Mucosa of descending colon (tissue), 3 donors: ENCODE measurements at regions not wholly inside any gene's neighbourhood (a gene's known extent, or its start where the extent isn't known, plus 50 kb on each side); places are given as distances from the start of the nearest gene placed in this dataset.

Experiments used
- ATAC-seq: fragments of 200-7000 bp; cut with Tn5 transposase; one replicate; pipeline ENCODE4 v1.9.1; 2020; ENCODE audit warnings: mild to moderate bottlenecking, moderate library complexity
- DNase-seq, 3 donors: peaks; one replicate each; pipeline ENCODE4 v3.0.0-alpha.2; 2020
- H3K36me3 ChIP-seq: fragments of 200-600 bp; one replicate; pipeline ENCODE4 v1.8.0; 2021; ENCODE audit warnings: low read depth, mild to moderate bottlenecking
- H3K4me1 ChIP-seq: fragments of 200-600 bp; one replicate; pipeline ENCODE4 v1.8.0; 2021; ENCODE audit warnings: low read depth, mild to moderate bottlenecking
- H3K4me3 ChIP-seq: fragments of 200-600 bp; one replicate; pipeline ENCODE4 v1.8.0; 2021; ENCODE audit warnings: mild to moderate bottlenecking
- H3K9me3 ChIP-seq: fragments of 200-600 bp; one replicate; pipeline ENCODE4 v1.8.0; 2021; ENCODE audit warnings: mild to moderate bottlenecking
- intact Hi-C, 2 donors: fragments of 100-400 bp; cut with DNase I in 1 of 2; cut with micrococcal nuclease in 1 of 2; formaldehyde crosslinking; loops; one replicate each; pipeline versions ENCODE4 v1.11.0 to v1.11.1; 2022; cut with DNase I, micrococcal nuclease
- TF ChIP-seq, protein P1 (sequence below): fragments of 200-600 bp; IDR thresholded peaks from one replicate; pipeline ENCODE4 v1.8.0; 2022; ENCODE audit warnings: antibody characterized with exemption, mild to moderate bottlenecking
- donor health status: DM: no; HTN: no; CAD: no; lungs with moderate emphysema.
- donor health status: DM: no; HTN: no; CAD: no.
- donor health status: DM: no; HTN: yes; CAD: no.

DNA sequence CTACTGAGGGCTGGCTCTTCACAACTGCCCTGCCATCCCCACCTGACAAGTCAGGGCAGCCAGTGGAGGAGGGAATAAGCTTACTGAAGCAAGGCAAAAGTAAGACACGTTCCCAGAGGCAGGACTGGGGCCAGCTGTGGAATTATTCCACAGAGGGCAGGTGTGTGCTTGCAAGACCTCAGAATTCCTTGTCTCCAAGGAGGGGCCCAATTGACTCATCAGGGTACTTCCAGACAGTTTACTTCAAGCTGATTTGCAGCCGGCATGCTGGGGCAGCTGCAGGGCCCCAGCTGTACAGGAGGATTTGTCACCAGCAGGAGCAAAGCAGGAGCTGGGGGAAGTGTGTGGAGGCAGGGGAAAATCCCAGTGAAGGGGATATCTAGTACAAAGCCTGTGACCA lies 167.5 kb upstream of the CAMK1G start:
- DNase-seq: no peak
- H3K36me3 ChIP-seq: no peaks in the 10 kb centered on the region
- H3K9me3 ChIP-seq: no peaks in the 10 kb centered on the region
- TF ChIP-seq, protein P1, sequence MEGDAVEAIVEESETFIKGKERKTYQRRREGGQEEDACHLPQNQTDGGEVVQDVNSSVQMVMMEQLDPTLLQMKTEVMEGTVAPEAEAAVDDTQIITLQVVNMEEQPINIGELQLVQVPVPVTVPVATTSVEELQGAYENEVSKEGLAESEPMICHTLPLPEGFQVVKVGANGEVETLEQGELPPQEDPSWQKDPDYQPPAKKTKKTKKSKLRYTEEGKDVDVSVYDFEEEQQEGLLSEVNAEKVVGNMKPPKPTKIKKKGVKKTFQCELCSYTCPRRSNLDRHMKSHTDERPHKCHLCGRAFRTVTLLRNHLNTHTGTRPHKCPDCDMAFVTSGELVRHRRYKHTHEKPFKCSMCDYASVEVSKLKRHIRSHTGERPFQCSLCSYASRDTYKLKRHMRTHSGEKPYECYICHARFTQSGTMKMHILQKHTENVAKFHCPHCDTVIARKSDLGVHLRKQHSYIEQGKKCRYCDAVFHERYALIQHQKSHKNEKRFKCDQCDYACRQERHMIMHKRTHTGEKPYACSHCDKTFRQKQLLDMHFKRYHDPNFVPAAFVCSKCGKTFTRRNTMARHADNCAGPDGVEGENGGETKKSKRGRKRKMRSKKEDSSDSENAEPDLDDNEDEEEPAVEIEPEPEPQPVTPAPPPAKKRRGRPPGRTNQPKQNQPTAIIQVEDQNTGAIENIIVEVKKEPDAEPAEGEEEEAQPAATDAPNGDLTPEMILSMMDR: no peak
- no peak overlapping the region for H3K4me3 ChIP-seq
- H3K4me1 ChIP-seq: no peaks in the 10 kb centered on the region
- intact Hi-C loops: no loop called here
- no peak for ATAC-seq

DNA sequence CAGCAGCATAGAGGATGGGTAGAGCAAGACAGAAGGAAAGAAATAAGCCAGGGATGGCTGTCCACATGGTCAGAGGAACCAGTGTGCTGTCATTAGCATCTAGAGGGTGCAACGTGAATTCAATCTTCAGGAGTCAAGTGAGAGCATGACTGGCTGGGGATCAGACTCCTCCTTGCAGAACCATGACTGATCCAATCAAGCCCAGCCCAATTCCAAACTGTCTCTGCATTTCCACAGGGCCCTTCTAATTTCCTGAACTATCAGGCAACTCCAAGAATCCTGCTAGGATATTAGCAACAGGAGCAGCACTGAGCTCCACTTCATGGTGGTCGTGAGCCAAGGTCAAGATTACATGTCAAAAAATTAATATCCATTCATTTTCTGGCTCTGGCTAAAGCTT lies 166.8 kb upstream of the CAMK1G start:
- TF ChIP-seq, protein P1: no peak
- Histone ChIP-seq H3K9me3 (no peaks in the 10 kb centered on the region), H3K4me1 (no peaks in the 10 kb centered on the region), H3K4me3 (no peak overlapping the region), H3K36me3 (no peaks in the 10 kb centered on the region)
- DNase-seq: no peak
- no peak for ATAC-seq
- intact Hi-C loops: no loop called here

DNA sequence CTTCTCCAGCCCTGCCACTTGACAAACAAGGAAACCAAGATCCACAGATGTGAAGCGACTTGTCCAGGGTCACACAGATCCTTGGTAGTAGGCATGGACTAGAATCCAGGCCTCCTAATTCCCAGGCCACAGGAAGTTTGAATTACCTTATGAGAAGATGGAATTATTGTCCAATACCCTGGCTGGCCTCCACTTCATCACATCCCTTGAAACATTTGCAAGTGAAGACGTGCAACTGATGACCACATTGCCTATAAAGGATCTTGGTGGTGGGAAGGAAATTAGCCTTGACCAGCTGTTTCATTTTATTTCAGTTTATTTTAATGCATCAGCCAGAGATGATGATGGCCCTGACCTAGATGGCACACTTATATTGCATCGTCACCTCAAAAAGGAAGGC lies 165.8 kb upstream of the CAMK1G start:
- DNase-seq: no peak

DNA sequence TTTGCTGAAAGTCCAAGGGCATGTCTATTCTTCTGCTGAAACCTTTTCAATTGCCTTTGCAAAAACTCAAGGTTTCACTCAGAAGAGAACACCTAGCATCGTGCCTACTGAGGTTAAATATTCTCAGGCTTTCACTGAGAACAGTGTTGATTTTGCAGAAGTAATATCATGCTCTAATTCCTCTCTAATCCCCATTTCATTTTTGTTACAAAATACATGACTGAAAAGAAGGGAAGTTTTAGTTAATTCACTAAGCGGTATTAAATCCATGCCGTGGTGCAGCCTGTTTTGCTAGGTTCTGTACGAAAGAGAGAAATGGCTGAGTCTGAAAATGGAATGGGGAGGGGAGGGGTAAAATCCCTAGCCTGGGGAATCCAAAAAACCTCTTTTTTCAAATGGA lies 163.2 kb upstream of the CAMK1G start:
- H3K4me3 ChIP-seq: no peak overlapping the region
- TF ChIP-seq, protein P1: no peak
- H3K4me1 ChIP-seq: no peaks in the 10 kb centered on the region
- DNase-seq: no peak
- intact Hi-C loops: no loop called here
- no peaks in the 10 kb centered on the region for H3K36me3 ChIP-seq
- no peaks in the 10 kb centered on the region for H3K9me3 ChIP-seq
- ATAC-seq: no peak

More for the DNA sequence above, 165.8 kb upstream of the CAMK1G start:
- TF ChIP-seq, protein P1: no peak
- Histone ChIP-seq H3K9me3 (no peaks in the 10 kb centered on the region), H3K36me3 (no peaks in the 10 kb centered on the region), H3K4me1 (no peaks in the 10 kb centered on the region), H3K4me3 (no peak overlapping the region)
- intact Hi-C loops: no loop called here
- ATAC-seq: no peak

DNA sequence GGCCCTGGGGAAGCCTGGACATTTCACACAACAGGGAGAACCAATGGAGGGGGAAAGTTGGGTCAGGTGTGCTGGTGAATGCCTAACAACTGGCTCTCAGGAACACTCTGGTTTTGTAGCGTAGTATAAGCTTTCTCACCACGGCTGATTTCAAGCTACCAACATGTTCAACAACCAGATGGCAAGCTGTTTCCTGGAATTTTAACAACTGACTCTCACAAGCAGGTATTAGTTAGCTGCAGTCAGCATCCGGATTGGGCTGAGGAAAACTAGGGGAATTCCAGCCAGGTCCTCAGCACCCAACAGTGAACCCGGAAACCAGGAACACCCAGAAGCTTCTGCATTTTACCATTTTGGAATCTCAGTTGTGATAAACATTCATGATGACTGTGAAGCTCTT lies 162.3 kb upstream of the CAMK1G start:
- no peak for ATAC-seq
- Histone ChIP-seq H3K4me3 (no peak overlapping the region), H3K36me3 (no peaks in the 10 kb centered on the region), H3K9me3 (no peaks in the 10 kb centered on the region), H3K4me1 (no peaks in the 10 kb centered on the region)
- intact Hi-C loops: no loop called here
- no peak for DNase-seq
- TF ChIP-seq, protein P1: no peak

DNA sequence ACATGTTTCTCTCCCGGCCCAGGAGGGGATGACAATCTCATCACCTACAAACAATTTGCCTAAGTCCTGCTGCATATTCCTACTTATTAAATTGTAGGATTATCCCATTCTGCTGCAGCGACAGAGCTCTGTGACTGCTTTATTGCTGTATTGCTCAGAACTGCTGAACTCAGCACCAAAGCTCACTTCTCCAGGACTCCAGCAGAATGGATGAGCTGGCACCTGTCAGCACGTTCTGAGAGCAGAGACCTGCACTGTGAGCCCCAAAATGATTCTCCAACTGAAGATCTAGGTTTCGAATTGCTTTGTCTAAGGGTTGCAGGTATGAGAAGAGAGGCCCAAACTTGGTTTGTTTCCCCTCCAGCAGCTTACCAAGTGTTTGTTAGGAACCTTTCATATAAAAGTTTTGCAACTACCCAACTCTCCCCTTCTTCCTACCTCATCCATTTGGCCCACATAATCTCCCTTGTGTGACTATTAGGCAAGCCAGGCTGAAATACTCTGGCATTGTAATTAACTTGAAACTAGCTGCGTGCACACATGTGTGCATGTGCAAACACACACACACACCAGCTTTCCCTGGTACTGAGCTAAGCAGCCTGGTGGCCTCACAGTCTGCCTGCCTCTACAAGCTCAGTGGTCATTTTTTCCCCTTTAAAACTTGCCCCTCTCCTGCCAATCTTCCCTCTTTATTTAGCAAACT lies 161.4 kb upstream of the CAMK1G start:
- Histone ChIP-seq H3K36me3 (no peaks in the 10 kb centered on the region), H3K4me1 (no peaks in the 10 kb centered on the region), H3K4me3 (no peak overlapping the region), H3K9me3 (no peaks in the 10 kb centered on the region)
- no peak for DNase-seq
- intact Hi-C loops: no loop called here
- TF ChIP-seq, protein P1: no peak
- no peak for ATAC-seq
